ENCODE measurements at regions not wholly inside any gene's neighbourhood (a gene's known extent, or its start where the extent isn't known, plus 50 kb on each side); places are given as distances from the start of the nearest gene placed in this dataset.

DNA sequence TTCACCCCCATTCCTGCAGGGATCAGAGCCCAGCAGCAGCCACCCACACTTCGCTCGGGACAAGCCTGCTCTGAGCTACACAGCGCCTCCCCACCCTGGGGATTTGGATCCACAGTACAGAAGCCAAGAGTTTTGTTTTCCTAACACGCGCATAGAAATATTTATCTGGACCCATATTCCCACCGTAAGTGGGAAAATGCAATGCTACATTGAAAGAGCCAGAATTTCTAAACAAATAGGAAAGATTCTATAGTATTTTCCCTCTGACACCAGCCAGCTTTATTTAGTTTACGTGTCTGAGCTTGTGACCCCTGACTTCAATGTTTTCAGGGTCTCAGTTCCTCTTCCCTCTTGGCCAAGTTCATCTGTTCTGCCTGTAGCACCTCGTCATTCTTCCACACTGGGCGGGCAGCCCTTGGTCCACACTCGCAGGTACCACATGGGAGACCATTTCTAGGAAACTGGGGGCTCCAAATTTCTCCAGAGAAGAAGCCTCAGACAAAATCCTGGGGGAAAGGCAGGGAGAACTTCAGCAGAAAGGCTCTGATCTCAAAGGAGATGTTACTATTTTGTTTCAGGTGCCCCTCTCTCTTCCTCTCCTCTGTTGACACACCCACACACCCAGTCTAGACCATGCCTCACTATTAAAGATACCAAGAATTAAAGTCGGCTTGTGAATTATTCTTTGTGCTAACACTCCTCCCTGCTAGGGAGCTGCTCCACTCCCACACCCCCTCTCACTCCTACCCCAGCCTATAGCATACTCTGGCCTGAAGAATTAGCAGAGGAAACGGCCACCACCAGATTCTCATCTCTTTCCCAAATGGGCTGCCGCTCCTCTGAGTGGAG, 116.0 kb upstream of the PCGF5 start:
- no peaks in the 10 kb centered on the region for H4K20me1 ChIP-seq (ENCODE audit: insufficient read depth, poor library complexity, severe bottlenecking)
- DNase-seq (ENCODE audit: low spot score), result no peak
- H3K9me2 ChIP-seq (replicated peaks; ENCODE audit: insufficient read depth), result no peaks in the 10 kb centered on the region
- 80% methylated on average over 13 of the region's 13 CpGs for WGBS (ENCODE audit: low lambda C conversion rate, missing lambda C conversion rate)
- H3K79me2 ChIP-seq, result no peaks in the 10 kb centered on the region
- H2AFZ ChIP-seq, result no peak overlapping the region
- H3K4me1 ChIP-seq (ENCODE audit: insufficient read depth), result no peaks in the 10 kb centered on the region
- no peaks in the 10 kb centered on the region for H3K36me3 ChIP-seq (replicated peaks; ENCODE audit: insufficient read depth, low read depth)
- H3K4me3 ChIP-seq, result no peak overlapping the region
- no peaks in the 10 kb centered on the region for H3K9me3 ChIP-seq (ENCODE audit: low read depth)
- H3K27me3 ChIP-seq, result no peaks in the 10 kb centered on the region
- H3K27ac ChIP-seq, result no peak overlapping the region
- TF ChIP-seq EZH2phosphoT487 (IDR thresholded peaks at IDR 0.05; ENCODE audit: low read depth, severe bottlenecking, unreplicated experiment), result no peak
- TF ChIP-seq, protein P1, sequence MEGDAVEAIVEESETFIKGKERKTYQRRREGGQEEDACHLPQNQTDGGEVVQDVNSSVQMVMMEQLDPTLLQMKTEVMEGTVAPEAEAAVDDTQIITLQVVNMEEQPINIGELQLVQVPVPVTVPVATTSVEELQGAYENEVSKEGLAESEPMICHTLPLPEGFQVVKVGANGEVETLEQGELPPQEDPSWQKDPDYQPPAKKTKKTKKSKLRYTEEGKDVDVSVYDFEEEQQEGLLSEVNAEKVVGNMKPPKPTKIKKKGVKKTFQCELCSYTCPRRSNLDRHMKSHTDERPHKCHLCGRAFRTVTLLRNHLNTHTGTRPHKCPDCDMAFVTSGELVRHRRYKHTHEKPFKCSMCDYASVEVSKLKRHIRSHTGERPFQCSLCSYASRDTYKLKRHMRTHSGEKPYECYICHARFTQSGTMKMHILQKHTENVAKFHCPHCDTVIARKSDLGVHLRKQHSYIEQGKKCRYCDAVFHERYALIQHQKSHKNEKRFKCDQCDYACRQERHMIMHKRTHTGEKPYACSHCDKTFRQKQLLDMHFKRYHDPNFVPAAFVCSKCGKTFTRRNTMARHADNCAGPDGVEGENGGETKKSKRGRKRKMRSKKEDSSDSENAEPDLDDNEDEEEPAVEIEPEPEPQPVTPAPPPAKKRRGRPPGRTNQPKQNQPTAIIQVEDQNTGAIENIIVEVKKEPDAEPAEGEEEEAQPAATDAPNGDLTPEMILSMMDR (IDR thresholded peaks at IDR 0.05; ENCODE audit: poor library complexity), result no peak
- no peak for TF ChIP-seq EZH2 (IDR thresholded peaks at IDR 0.05; ENCODE audit: borderline replicate concordance)
- H3K4me2 ChIP-seq, result no peak overlapping the region

DNA sequence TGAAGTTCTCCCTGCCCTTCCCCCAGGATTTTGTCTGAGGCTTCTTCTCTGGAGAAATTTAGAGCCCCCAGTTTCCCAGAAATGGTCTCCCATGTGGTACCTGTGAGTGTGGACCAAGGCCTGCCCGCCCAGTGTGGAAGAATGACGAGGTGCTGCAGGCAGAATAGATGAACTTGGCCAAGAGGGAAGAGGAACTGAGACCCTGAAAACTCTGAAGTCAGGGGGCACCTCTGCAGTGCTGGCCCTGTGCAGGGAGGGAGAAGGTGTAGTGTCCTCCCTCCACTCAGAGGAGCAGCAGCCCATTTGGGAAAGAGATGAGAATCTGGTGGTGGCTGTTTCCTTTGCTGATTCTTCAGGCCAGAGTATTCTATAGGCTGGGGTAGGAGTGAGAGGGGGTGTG, 115.2 kb upstream of the PCGF5 start:
- Histone ChIP-seq H3K27ac (no peak overlapping the region), H2AFZ (no peak overlapping the region), H3K9me3 (ENCODE audit: low read depth) (no peaks in the 10 kb centered on the region), H3K4me2 (no peak overlapping the region), H3K9me2 (replicated peaks; ENCODE audit: insufficient read depth) (no peaks in the 10 kb centered on the region), H4K20me1 (ENCODE audit: insufficient read depth, poor library complexity, severe bottlenecking) (no peaks in the 10 kb centered on the region), H3K27me3 (no peaks in the 10 kb centered on the region), H3K79me2 (no peaks in the 10 kb centered on the region), H3K36me3 (replicated peaks; ENCODE audit: insufficient read depth, low read depth) (no peaks in the 10 kb centered on the region), H3K4me3 (no peak overlapping the region), H3K4me1 (ENCODE audit: insufficient read depth) (no peaks in the 10 kb centered on the region)
- DNase-seq (ENCODE audit: low spot score), result no peak
- 91% methylated on average over 2 of the region's 2 CpGs for WGBS (ENCODE audit: low lambda C conversion rate, missing lambda C conversion rate)
- TF ChIP-seq EZH2phosphoT487 (IDR thresholded peaks at IDR 0.05; ENCODE audit: low read depth, severe bottlenecking, unreplicated experiment) (no peak), EZH2 (IDR thresholded peaks at IDR 0.05; ENCODE audit: borderline replicate concordance) (no peak)
- TF ChIP-seq, protein P1 (IDR thresholded peaks at IDR 0.05; ENCODE audit: poor library complexity), result no peak

DNA sequence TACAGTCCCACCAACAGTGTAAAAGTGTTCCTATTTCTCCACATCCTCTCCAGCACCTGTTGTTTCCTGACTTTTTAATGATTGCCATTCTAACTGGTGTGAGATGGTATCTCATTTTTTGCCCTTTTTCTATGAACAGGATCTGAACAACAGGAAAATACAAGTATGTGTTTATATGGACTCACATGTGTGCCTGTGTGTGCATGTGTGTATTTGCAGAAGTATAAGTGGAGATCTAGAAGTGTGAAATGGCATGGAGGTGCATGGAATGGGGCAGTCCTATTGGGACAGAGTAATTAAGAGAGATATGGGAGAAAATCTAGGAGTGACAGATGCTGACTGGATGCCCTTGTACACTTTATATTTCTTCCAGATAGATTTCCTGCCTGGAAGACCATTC, 111.6 kb upstream of the PCGF5 start:
- H3K27me3 ChIP-seq, result no peaks in the 10 kb centered on the region
- H3K4me1 ChIP-seq (ENCODE audit: insufficient read depth), result no peaks in the 10 kb centered on the region
- no peak overlapping the region for H3K4me3 ChIP-seq
- no peak overlapping the region for H3K27ac ChIP-seq
- H3K4me2 ChIP-seq, result no peak overlapping the region
- no peaks in the 10 kb centered on the region for H3K9me3 ChIP-seq (ENCODE audit: low read depth)
- H4K20me1 ChIP-seq (ENCODE audit: insufficient read depth, poor library complexity, severe bottlenecking), result no peaks in the 10 kb centered on the region
- no peaks in the 10 kb centered on the region for H3K79me2 ChIP-seq
- TF ChIP-seq EZH2phosphoT487 (IDR thresholded peaks at IDR 0.05; ENCODE audit: low read depth, severe bottlenecking, unreplicated experiment), result no peak
- no peak for TF ChIP-seq EZH2 (IDR thresholded peaks at IDR 0.05; ENCODE audit: borderline replicate concordance)
- TF ChIP-seq, protein P1 (IDR thresholded peaks at IDR 0.05; ENCODE audit: poor library complexity), result no peak
- no peak overlapping the region for H2AFZ ChIP-seq
- H3K36me3 ChIP-seq (replicated peaks; ENCODE audit: insufficient read depth, low read depth), result no peaks in the 10 kb centered on the region
- no peaks in the 10 kb centered on the region for H3K9me2 ChIP-seq (replicated peaks; ENCODE audit: insufficient read depth)
- no peak for DNase-seq (ENCODE audit: low spot score)

Measured in hepatocyte (in vitro differentiated cells).